ENCODE measurements at regions not wholly inside any gene's neighbourhood (a gene's known extent, or its start where the extent isn't known, plus 50 kb on each side); places are given as distances from the start of the nearest gene placed in this dataset.
A peak's percentile ranks its signal among the peaks of the same experiment; 100 is the strongest.

DNA sequence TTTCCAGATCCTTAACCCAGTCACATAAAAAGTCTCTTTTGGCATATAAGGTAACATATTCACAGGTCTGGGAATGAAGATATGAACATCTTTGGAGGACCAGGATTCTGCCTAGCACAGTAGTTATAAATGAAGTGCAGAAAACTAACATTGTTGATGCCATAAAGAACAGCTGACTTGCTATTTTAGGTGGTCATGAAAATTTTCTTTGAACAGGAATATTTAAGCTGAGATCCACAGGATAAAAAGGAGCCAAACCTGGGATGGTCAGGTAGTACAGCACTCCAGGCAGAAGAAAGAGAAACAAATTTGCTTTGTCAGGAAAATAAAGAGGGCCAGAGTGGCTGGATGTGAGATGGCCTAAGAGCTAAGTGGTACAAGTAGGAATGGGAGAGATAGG lies 80.0 kb downstream of the CENPW start:
- DNase-seq (ENCODE audit: low read depth): no peak

DNA sequence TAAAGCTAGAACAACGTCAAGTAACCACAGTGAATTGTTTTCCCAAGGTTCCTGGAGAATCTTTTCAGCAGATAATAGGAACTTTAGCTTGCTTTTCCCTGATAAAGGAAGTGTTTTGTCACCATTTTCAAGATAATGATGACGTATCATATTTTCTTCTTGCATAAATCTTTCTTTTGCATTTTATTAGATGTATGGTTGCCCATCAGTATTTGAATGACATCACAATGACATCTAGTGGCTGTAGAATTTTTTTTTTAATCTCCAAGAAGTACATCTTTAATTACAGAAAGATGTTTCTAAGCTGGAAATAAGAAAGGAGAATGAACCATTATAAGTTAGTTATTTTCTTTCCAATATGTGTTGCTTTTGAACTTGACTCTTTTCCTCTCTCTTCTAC lies 83.0 kb downstream of the CENPW start:
- DNase-seq (ENCODE audit: low read depth): no peak

DNA sequence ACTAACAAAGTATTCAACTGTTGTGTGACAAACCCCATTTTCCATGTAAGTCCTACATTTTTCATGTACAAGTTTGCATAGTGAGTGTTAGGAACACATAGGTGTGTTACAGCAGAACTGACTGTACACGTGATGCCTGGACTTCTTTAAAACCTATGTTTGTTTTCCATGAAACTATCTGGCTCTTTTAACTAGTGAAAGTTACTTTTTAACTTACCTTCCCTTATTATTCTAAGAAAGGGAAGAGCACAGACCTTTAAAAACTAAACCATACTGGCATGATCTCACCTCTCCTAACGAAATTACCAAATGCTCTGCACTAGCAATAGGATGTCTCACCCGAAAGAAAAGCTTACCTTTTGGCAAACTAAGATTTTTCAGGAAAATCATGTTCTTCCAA lies 87.8 kb downstream of the CENPW start:
- no peak for DNase-seq (ENCODE audit: low read depth)

DNA sequence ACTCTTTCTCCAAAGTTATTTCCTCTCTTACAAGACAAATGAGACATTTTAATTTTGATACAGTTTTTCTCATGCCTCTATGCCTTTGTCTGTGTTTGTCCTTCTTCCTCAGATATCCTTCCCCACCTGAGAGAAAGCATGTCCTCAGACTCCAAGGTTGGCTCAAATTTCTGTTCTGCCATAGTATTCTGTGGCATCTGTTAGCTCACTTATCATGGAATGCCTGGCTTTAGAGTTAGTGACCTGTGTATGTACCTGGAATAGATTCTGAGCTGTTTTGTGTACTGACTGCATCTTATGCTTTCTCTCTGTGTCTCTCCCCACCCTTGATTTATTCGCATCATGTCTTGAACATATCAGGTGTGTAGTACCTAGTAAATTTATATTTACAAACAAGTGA lies 90.0 kb downstream of the CENPW start:
- no peak for DNase-seq (ENCODE audit: low read depth)

DNA sequence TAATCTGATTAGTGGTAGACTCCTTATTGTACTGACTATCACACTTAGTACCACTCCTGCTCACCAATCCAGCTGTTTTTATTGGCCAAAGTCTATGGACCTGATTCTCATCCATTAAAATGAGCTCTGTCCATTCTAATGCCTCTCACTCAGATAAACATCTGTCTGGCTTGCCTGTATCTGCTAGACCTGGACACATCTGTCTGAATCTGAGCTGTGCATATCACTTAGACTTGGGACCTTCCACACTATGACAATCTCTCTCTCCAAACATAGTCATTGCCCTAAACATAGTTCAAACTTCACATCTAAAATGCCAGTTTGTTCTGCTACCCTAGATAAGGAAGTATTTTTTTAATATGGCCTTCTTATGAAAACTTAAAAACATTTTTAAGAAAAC lies 92.6 kb downstream of the CENPW start:
- no peak for DNase-seq (ENCODE audit: low read depth)

DNA sequence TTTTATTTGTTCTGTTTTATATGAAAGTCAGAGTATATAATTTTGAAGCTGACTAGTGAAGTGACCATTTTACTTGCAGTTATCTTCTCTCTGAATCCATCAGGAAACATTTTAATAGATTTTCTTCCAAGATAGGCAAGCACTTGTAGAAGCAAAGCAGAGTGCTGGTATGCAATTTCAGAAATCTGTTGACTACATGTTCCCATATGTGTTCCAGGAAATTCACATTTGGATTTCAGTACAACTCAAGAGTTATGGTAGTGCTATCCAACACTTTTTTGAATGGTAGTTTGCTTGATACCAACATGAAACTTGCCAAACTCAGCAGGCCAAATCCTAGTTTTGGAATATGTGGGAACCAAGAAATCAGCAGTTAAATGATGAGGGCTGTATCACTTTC lies 94.0 kb downstream of the CENPW start:
- DNase-seq (ENCODE audit: low read depth): no peak

DNA sequence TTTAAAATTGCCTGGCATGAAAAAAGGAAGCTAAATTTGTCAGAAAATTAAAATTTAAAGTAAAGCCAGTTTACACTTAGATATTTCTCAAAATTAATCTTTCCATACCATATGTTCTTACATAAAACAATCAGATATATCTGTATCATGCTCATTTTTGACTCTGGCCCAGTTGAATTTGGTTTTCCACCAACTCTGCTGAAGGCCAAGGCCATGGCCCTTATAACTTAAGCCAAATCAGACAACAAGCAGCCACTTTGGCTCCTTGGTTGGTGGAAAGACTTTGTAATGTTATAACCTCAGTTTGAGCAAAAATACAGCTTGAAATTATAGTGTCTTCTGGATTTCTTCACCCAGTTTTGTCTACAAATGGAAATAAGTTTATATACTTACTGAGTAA lies 97.3 kb downstream of the CENPW start:
- no peak for DNase-seq (ENCODE audit: low read depth)

DNA sequence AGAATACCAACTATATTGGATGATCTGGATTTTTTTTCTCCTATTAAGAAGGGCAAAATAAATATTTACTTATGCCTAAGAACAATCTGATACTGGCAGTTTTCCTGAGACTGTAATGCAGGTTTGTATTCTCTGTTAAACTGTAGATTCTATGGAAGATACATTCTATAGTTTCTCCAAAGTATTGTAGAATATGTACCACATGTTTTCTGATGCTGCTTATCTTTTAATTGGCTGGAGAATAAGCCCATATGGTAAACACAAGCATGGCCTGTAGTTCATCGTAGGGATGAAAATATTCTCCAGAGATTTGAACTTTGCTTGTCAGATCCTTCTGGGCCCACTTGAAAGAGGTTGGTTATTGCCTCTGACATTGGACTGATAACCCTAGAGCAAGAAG lies 99.1 kb downstream of the CENPW start:
- no peak for DNase-seq (ENCODE audit: low read depth)

DNA sequence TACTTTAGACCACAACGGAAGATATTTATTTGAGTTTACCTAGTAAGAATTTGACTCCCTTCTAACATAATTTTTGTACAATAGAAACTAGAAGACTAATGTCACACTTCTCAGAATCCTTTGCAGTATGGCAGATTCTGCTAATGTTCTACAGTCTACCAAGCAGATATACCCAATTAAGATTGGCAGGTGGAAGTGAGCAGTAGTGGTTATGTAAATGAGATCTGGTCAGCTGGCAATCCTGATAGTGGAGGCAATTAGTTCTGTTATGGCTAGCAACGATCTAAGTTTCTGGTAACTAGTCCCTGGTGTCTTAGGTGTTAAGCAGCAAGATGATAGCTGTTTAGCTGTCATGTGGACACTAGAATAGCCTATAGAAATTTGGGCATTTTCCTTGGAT lies 101.0 kb downstream of the CENPW start:
- DNase-seq (ENCODE audit: low read depth): no peak

DNA sequence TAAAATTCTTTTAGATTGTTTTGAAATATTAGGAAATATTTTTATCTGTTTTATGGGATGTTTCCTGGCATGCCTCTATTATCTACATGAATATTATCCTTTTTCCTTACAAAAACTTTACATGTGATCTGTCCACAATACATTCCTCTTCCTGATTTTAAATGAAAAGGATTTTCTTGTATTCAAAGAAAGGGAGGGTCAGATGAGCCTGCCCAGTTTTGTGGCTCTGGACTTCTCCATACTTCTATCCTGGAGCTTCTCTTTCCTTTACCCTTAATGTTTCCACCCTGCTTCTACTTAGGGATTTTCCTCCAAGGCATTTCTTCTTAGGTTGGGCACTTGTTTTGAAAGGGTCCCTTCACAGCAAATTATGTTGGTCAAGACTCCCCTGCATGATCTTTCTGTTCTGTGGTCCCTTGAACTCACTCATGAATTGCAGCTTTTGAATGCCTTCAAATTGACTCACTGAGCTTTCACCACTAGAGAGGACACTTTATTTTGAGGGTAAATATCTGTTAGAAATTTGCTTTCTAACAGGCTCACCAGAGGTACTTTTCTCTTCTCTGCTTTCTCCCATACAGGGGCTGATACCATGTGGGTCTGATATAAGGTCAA lies 104.9 kb downstream of the CENPW start:
- peak; percentile 3 for DNase-seq (ENCODE audit: low read depth)

DNA sequence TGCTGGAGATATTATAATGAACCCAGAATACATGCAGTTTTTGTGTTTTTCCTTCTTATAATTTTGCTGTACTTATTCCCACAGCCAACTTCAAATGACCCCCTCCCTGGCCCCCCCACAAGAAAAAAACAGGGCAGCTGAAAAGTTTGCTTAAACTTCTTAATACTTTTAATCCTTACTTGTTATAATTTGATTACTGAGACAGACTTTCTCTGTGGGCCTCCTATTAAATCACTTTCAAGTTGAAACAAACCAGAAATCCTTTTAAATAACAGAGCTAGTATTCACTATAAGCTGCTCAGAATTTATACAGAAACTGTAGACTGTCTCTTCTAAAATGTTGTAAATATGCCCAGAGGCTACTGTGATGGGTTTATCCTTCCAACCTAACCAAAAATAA lies 106.3 kb downstream of the CENPW start:
- no peak for DNase-seq (ENCODE audit: low read depth)

DNA sequence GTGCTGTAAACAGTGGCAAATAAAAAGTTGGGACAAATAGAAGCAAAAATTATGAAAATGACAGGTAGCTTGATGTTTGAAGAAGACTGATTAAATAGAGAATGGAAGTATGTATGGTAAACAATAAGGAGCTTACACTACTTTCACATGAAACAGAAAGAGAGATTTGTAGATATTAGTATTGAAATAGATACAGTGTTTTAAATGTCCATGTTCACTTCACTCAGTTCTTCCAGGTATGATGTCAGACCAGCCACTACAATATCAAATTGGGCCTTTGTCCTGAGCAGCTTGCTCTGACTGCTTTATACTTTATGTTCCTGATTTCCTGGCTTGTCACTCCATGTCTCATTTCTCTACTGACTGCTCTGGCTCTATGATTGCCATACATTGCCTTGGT lies 107.5 kb downstream of the CENPW start:
- no peak for DNase-seq (ENCODE audit: low read depth)

DNA sequence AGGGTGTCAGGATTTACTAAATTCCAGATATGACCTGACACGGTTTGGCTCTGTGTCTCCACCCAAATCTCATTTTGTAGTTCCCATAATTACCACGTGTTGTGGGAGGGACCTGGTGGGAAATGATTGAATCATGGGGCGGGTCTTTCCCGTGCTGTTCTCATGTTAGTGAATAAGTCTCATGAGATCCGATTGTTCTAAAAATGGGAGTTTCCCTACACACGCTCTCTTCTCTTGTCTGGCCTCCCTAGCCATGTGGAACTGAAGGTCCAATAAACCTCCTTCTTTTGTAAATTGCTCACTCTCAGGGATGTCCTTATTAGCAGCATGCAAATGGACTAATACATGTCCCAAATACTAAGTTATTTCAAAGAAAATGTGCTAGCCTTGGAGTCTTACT lies 121.1 kb downstream of the CENPW start:
- DNase-seq (ENCODE audit: low read depth): no peak

DNA sequence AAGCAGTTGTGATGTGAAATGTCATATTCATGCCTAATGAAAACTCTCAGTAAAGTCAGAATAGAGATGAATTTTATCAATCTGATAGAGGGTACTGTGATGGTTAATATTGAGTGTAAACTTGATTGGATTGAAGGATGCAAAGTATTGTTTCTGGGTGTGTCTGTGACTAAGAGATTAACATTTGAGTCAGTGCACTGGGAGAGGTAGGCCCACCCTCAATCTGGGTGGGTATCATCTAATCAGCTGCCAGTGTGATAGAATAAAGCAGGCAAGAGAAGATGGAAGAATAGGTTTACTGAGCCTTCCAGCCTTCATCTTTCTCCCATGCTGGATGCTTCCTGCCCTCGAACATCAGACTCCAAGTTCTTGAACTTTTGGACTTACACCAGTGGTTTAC lies 124.3 kb downstream of the CENPW start:
- DNase-seq (ENCODE audit: low read depth): no peak

DNA sequence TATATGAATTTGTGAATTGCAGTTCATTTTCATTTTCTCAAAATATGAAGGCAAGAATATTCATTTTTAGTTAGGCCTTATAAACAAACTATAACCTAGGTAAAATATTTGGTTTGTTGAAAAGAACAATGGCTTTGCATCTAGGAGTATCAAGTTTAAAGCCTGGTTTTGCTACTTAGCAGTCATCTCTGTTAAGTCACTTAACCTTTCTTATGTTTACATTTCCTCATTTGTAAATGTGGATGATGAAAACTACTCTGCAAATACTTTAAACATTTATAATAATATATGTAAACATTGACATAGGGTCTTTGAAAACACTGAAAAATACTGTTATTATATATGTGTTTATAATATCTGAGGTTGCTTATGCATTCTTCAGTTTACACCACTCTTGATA lies 135.5 kb downstream of the CENPW start:
- DNase-seq (ENCODE audit: low read depth): no peak

DNA sequence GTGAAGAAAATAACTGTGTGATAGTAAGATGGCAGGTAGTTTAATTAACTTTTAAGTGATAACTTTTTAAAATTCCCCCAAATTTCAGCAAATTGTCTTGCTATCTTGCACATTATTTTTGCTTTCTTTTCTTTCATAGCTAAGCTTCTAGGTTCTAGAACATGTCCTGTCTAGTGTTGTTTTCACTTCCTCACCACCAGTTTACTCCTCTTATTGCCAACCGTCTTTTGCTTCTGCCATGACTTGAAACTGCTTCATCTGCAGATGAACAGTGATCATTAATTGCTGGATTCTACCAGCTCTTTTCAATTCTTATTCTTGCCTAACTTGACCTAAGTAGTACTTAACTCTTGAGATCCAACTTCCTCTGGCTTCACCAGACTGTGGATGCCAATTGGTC lies 137.8 kb downstream of the CENPW start:
- DNase-seq (ENCODE audit: low read depth): no peak

DNA sequence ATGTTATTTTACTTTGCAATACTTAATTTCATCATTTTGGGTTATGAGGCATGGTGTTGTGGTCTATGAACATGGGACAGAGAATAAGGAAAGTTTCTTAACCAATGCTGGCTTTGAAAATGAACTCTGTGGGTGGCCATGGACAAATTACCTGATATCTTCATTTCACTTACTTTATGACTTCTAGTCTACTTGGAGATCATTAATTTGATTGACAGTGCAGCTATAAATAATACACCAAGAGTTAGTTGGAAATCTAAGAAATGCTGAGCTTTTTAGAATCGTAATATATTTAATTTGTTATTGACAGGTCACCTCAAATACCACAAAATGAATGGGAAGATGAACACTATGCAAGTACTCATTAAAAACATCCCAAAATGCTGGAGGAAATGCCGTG lies 140.4 kb downstream of the CENPW start:
- no peak for DNase-seq (ENCODE audit: low read depth)

DNA sequence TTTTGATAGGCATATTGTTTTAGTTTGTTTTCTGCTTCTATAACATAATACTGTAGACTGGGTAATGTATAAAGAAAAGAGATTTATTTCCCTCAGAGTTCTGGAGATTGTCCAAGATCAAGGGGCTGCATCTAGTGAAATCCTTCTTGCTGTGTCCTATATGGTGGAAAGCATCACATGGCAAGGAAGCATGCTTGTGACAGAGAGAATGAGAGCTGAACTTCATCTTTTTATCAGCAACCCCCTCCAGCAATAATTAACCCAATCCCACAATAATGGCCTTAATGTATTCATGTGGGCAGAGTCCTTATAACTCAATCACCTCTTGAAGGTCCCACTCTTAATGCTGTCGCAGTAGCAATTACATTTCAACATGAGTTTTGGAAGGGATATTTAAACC lies 141.4 kb downstream of the CENPW start:
- DNase-seq (ENCODE audit: low read depth): no peak

DNA sequence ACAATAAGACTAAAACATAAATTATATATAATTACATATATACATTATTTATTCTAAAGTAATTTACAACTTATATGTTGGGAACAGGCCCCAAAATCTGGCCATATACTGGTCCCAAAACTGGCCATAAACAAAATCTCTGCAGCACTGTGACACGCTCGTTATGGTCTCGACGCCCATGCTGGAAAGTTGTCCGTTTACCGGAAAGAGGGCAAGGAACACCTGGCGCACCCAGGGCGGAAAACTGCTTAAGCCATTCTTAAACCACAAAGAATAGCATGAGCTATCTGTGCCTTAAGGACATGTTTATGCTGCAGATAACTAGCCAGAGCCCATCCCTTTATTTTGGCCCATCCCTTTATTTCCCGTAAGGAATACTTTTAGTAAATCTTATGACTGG lies 164.9 kb downstream of the CENPW start:
- no peak for DNase-seq (ENCODE audit: low read depth)

DNA sequence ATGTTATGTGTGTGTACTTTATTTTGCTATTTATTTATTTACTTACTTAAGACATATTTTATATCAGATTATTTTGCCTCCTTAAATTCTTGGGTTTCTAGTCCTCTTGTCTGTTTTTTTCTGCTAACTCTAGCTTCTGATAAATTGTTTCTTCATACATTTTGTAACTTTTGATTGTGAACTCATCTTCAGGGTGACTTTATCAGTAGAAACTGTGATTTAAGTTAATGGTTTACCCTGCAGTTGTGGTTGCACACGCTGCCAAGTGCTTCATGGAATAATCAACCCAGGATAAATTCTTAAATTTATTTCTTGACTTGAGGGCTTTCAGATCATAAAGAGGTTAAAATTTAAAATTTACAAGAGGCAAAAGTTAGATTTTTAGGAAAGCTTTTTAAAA lies 173.3 kb downstream of the CENPW start:
- DNase-seq (ENCODE audit: low read depth): no peak

DNA sequence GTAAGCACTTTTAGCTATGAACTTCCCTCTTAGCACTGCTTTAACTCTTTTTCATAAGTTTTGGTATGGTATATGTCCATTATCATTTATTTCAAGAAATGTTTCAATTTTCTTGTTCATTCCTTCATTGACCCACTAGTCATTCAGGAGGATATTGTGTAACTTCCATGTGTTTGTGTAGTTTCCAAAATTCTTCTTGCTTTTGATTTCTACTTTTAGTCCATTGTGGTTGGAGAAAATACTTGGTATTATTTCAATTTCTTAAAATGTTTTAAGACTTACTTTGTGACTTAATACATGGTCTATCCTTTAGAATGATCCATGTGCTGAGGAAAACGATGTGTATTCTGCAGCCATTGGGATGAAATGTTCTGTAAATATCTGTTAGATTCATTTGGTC lies 176.5 kb downstream of the CENPW start:
- DNase-seq (ENCODE audit: low read depth): no peak

DNA sequence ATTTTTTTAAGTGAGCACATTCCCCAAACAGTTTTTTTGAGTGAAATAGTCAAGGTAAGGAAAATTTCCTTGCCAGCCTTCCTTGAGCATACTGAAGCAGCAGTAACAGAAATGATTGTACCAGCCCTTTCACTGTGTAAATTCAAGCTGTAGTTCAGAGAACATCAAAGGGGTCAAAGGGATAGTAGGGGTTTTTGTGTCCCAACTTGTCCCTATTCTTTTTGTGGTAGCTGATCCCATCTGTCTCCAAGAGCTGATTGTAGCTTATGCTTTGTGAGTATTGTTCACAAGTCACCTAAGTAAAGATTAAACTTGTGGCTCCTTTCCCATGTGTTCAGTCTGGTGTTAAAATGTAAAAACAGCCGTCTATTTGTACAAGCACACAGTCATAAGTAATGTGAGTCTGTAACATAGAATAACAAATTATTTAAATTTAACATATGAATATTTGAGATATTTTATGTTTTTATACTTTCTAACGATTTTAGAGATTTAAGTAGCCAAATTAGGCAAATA lies 185.0 kb downstream of the CENPW start:
- no peak for DNase-seq (ENCODE audit: low read depth)

DNA sequence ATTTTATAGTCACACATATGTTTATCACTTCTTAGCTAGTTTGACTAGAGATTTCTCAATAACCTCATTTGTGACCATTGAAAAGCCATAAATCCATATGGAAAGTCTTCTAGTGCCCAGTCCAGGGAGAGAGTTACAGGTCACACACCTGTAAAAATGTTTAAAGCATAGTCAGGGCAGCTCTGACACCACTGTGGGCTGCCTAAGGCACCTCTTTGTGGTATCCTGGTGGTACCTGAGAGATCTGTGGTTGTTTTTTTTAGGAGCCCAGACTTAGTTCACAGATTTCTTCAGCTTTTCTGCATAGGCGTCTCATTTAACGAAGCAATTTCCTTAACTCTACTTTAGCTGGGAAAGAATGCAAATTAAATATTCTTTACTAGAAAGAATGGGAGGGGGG lies 186.6 kb downstream of the CENPW start:
- DNase-seq (ENCODE audit: low read depth): no peak

DNA sequence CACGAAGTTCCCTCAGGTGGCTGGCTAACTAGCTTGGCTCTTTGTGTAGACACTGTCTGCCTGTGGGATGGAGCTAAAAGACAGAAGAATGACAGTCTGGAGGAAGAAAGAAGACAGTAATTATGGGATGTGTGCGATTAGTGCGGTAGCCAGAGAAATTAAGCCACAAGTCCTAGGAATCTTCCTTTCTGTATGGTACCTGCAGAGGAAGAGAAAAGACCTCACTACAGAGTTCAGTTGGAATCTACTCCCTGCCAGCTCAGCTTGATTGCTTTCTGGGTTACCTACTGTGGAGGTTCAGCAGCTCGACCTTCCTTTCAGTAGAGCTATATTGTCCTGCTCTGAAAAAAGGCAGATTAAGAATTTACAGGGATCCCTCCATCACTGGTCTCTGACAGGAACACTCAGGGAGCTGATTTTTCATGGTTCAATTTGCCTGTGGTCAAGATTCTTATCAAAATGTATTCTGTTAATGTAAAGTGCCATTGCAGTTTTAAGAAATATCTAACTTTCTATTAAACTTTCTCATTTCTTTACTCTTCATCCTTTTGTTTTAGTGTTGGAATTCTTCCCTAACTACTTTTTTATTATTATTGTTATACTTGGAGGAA lies 187.2 kb downstream of the CENPW start:
- no peak for DNase-seq (ENCODE audit: low read depth)
